Omental fat pad (tissue), 3 donors: ENCODE measurements at regions not wholly inside any gene's neighbourhood (a gene's known extent, or its start where the extent isn't known, plus 50 kb on each side); places are given as distances from the start of the nearest gene placed in this dataset.

Source experiments
- ATAC-seq: fragments of 150-250 bp; one replicate; pipeline ENCODE4 v1.9.1; 2016; ENCODE audit warnings: mild to moderate bottlenecking, moderate library complexity; ENCODE audit not compliant: low FRiP score
- DNase-seq: peaks from one replicate; pipeline ENCODE4 v3.0.0-alpha.2; 2019; ENCODE audit warnings: low spot score
- CTCF ChIP-seq, 3 donors: fragments of 450-650 bp; IDR thresholded peaks; one replicate each; pipeline ENCODE4 v1.5.1; 2016 to 2017; ENCODE audit warnings: antibody characterized with exemption in 3 of 3, mild to moderate bottlenecking in 3 of 3, moderate library complexity in 2 of 3

- ATAC-seq: no peak
- no peak for DNase-seq
Measured at GRCh38 chr3:36201546-36201945, 178.8 kb upstream of the STAC start.

GRCh38 chr3:36206956-36207580 lies 173.2 kb upstream of the STAC start:
- DNase-seq (no peak), ATAC-seq (no peak)
- TF ChIP-seq CTCF (IDR thresholded peaks at IDR 0.05): no peak

More at GRCh38 chr3:36201546-36201945, 178.8 kb upstream of the STAC start:
- TF ChIP-seq CTCF (IDR thresholded peaks at IDR 0.05): no peak

GRCh38 chr3:36210840-36211651 lies 169.3 kb upstream of the STAC start:
- no peak for ATAC-seq
- no peak for TF ChIP-seq CTCF (IDR thresholded peaks at IDR 0.05)
- no peak for DNase-seq

GRCh38 chr3:36211652-36211999 lies 168.7 kb upstream of the STAC start:
- no peak for ATAC-seq
- no peak for TF ChIP-seq CTCF (IDR thresholded peaks at IDR 0.05)

GRCh38 chr3:36212251-36212650 lies 168.1 kb upstream of the STAC start:
- no peak for TF ChIP-seq CTCF (IDR thresholded peaks at IDR 0.05)
- ATAC-seq (no peak), DNase-seq (no peak)

More at GRCh38 chr3:36211652-36211999, 168.7 kb upstream of the STAC start:
- no peak for DNase-seq

GRCh38 chr3:36214460-36214859 lies 165.8 kb upstream of the STAC start:
- no peak for DNase-seq

More at GRCh38 chr3:36214460-36214859, 165.8 kb upstream of the STAC start:
- ATAC-seq: no peak
- no peak for TF ChIP-seq CTCF (IDR thresholded peaks at IDR 0.05)
